ENCODE measurements at regions not wholly inside any gene's neighbourhood (a gene's known extent, or its start where the extent isn't known, plus 50 kb on each side); places are given as distances from the start of the nearest gene placed in this dataset.
"Not testable (repeated sequence)": the region's sequence is repeated elsewhere in the genome, so short reads cannot be mapped to it uniquely, and the experiment has no call there.

- H3K4me1 ChIP-seq (ENCODE audit: control insufficient read depth, insufficient read depth, low read length); H3K27me3 ChIP-seq (ENCODE audit: control insufficient read depth, insufficient read depth); H3K27ac ChIP-seq (ENCODE audit: low read length); H3K4me3 ChIP-seq (ENCODE audit: low read length); DNase-seq; intact Hi-C loops (cut with DNase I); H3K9me3 ChIP-seq (ENCODE audit: control insufficient read depth, low read length): not testable (repeated sequence)
- ATAC-seq: peak in 1 of 2 donors; percentile 52
- no CpG with 5 or more reads among the region's 1 CpG for WGBS
These were observed 604.5 kb downstream of the TUBA3C start for GRCh38 chr13:18577103-18577502.

- intact Hi-C loops (cut with DNase I); H3K27me3 ChIP-seq (ENCODE audit: control insufficient read depth, insufficient read depth); H3K9me3 ChIP-seq (ENCODE audit: control insufficient read depth, low read length); H3K27ac ChIP-seq (ENCODE audit: low read length); H3K4me3 ChIP-seq (ENCODE audit: low read length); ATAC-seq; H3K4me1 ChIP-seq (ENCODE audit: control insufficient read depth, insufficient read depth, low read length): not testable (repeated sequence)
- WGBS: 79% methylated on average over 30 of the region's 30 CpGs
- peak in 1 of 3 donors; percentile 10 for DNase-seq
These were observed 613.7 kb downstream of the TUBA3C start for GRCh38 chr13:18567890-18568289.
